ENCODE measurements at regions not wholly inside any gene's neighbourhood (a gene's known extent, or its start where the extent isn't known, plus 50 kb on each side); places are given as distances from the start of the nearest gene placed in this dataset.
"Not testable (repeated sequence)": the region's sequence is repeated elsewhere in the genome, so short reads cannot be mapped to it uniquely, and the experiment has no call there.

DNA sequence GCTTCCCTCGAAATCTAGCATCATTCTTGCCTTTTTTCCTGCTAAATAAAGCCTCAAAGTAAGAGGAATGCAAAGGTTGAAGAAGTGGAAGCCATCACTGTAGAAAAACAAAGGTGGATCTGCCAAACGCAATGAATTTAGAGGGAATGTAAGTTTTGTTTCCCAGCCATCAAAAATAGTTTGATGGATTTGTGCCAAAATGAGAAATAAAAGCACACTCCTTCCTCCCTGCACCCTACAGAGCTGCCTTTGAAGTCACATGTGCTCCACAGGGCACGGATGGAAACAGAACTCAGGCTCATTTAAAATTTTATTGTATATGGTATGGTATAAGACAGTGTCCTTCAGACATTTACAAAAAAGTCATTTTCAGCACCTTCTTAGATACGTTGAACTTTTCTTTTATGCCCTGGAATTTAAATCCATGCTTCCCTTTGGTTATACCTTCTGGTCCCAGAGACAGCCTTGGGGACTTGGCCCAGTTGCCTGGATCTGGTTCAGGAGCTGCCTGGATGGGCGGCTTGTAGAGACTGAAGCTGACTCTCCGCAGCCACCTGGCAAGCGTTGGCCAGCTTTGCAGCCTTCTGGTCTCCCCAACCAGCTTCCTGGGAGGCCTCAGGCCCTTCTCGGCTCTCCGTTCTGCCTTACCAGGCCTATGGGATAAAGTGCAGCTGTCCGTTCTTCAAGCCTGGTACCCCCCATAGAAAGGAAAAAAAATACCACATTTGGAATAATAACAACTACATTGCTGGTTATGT is 228.5 kb upstream of the NEBL start:
- no peak for DNase-seq

DNA sequence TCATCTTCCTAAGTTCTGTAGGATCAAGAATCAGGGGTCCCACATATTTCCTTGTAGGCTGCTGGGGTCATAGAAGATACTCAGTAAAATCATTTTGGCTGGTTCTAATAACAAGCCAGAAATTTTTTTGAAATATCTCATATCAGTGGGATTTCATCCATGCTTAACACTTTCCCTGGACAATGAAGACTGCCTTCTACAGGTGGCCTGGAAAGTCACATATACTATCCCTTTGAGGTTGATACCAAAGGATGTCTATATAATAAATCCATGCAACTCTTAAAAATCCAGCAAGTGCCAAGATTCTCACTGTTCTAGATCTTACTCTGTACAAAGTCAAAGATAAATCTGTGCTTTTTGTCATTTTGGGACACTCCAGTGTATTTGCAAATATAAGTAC is 225.8 kb upstream of the NEBL start:
- no peak for DNase-seq

DNA sequence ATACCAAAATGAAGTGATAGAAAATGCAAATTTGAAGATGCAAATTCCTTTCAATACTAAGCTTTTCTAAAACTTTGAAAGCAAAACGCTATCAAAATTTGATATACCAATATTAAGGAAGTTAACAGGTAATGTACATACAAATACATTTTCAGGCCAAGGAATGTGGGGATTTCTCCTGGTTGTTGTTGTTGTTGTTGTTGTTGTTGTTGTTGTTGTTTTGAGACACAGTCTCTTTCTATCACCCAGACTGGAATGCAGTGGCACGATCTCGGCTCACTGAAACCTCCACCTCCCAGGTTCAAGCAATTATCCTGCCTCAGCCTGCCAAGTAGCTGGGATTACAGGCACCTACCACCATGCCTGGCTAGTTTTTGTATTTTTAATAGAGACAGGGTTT is 224.7 kb upstream of the NEBL start:
- DNase-seq: not testable (repeated sequence)

DNA sequence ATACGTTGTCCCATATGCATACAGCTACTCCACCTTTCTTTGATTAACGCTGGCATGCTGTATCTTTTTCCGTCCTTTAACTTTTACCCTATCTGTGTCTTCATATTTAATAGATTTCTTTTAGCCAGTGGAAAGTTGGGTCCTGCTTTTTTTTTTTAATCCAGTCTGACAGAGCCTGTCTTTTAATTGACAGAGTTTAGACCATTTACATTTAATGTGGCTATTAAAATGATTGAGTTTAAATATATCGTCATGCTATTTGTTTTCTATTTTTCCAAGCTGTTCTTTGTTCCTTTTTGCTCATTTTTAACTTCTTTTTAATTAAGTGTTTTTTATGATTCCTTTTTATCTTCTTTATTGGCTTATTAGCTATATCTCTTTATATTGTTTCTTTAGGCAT is 217.6 kb upstream of the NEBL start:
- DNase-seq: no peak

DNA sequence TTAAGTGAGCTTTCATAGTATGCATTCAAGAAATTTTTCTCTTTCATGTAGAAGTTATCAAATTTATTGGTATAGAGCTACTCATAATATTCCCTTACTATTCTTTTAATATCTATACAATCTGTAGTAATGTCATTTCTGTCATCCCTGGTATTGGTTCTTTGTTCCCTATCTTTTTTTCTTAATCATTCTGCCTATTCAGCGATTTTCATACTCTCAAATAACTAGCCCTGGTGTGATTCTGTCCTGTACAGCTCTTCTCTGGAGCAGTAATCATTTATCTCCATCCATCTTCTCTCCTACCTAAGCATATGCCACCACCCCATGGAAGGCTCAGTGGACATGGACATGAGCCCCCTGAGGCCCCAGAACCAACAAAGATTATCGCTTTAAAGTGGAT is 213.2 kb upstream of the NEBL start:
- DNase-seq: no peak

DNA sequence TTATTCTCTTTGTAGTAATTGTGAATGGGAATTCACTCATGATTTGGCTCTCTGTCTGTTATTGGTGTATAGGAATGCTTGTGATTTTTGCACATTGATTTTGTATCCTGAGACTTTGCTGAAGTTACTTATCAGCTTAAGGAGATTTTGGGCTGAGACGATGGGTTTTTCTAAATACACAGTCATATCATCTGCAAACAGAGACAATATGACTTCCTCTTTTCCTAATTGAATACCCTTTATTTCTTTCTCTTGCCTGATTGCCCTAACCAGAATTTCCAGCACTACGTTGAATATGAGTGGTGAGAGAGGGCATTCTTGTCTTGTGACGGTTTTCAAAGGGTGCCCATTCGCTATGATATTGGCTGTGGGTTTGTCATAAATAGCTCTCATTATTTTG is 209.8 kb upstream of the NEBL start:
- DNase-seq: not testable (repeated sequence)

DNA sequence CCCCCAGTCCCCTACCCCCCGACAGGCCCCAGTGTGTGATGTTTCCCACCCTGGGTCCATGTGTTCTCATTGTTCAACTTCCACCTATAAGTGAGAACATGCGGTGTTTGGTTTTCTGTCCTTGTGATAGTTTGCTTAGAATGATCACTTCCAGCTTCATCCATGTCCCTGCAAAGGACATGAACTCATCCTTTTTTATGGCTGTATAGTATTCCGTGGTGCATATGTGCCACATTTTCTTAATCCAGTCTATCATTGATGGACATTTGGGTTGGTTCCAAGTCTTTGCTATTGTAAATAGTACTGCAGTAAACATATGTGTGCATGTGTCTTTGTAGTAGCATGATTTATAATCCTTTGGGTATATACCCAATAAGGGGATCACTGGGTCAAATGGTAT is 208.2 kb upstream of the NEBL start:
- not testable (repeated sequence) for DNase-seq

DNA sequence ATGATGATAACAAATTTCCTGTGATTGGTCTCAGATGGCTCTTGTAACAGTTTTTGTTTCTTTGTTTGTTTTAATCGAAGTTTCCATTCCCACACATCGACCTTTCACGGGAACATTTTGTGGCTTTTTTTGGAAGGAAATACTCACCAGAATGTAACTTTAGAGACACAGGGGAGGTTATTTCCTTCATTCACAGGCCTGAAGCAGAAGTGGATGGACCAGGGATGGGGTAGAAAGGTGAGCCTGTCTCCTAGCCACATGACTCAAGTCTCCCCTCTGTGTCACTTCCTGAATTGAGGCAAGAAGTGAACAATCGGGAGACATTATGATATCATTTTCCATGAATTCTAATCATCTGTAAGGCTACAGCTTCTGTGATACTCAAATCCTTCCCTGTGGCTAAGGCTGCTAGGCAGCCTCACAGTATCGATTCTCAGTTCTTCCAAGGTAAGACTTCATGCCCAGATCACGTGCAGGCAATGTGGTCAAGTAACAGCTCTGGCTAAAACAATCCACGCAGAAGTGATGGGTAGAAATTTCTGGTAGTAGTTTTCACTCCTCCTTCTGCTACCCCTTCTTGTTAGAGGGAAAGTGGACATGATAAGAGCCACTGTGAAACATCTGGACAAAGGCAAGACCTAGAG is 203.9 kb upstream of the NEBL start:
- no peak for DNase-seq

DNA sequence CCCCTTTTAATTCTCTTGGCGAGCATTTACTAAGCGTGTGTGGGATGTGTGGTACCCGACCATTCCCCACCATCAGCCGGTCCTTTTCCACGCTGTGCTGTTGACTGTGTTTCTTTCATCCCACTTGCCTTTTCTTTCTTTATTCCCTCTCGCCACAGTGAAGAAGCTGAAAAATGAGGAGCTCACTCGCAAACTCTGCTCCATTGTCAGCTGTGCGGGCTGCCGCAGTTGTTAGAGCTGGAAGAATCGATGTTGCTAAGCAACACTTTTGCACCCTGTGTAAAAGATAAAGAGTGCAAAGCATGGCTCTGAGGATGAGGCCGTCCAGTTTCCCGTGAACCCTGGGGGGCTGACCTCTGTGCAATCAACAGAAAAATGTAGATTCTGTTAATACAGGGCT is 203.1 kb upstream of the NEBL start:
- no peak for DNase-seq

DNA sequence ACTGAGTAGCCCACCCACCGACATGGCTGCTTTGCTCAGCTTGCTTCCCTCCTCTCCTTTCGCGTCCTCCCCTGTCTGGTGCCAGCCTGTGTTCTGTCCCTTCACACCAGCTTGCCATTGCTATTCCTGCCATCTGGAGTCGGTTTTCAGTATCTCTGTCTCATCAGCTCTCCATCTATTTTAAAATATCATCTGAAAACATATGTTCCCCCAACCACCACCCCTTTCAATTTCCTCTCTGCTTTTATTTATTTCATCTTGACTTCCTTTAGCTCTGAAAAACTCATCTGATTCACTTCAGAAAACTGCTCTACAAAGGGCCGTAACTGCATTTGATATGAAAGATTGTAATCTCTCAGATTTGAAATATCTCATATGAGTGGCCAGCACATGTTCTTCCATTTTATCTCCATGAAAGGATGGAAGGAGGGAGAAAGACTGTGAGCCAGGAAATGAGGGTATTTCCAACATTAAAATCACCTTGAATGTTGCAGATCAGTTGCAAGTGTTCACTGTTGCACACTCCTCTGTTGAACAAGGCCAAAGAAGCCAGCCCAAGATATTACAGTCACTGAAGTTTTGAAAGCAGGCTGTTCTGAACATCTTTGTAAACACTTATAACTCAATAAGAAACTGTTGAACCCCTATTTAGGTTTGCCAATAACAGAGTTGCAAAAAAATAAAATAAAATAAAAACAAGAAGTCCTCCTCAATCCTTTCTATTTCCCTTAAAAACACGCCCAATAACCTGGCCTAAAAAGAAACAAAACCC is 202.4 kb upstream of the NEBL start:
- no peak for DNase-seq

DNA sequence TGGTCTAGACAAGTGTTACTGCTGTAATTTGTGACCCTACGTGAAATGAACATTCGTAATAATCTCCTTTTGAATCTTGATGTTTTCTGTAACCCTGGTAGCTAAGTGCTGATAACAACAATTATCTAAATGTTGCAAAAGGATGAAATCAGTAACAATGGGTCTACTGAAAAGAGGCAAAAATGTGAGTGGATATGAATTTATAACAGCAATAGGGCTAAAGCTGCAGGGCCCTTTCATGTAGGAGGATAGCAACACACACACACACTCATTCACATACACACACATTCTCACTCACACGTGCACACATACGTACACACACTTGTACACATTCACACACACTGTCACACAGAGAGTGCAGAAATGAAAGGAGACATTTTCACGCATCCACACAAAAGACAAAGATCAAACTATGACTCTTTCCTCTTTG is 200.8 kb upstream of the NEBL start:
- no peak for DNase-seq

DNA sequence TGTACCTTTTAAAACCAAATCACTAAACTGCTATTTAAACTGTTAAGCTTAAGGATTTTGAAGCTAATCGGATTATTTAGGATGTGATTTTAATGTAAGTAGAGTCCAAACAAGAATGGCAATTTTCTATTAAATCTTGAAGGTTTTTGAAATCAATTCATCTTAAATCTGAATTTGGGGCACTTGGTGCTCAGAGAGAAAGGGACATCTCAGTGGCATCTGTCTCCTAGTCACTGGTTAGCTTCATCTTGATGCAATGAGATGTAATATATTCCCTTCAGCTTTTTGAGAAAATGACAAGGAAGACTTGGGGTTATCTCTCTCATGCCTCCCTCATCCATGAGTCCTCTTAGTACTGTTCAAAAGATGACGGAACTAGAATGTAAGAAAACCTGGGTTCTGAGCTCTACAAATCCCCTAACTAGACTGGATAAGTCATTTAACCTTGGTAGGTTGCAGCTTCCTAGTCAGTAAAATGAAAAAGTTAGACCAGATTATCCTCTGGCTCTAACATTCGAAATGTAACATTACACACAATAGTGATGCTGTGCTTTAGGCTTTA is 198.5 kb upstream of the NEBL start:
- no peak for DNase-seq

DNA sequence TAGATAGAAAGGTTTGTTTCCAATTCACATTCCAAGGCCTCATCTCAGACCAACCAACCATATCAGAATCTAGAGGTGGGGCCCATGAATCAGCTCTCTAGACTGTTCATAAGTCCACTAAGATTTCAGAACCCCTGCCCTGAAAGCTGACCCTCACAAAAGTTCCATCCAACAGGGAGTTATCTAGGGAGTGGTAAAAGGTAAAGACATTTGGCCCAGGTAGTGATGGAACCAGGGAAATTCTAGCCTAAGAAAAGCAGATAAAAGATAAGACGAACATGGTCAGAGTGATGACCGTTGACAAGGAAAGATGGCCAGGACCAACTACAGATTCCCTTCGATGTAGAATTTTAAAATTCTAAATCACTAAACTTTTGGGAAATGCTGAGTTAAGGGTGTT is 198.0 kb upstream of the NEBL start:
- no peak for DNase-seq

DNA sequence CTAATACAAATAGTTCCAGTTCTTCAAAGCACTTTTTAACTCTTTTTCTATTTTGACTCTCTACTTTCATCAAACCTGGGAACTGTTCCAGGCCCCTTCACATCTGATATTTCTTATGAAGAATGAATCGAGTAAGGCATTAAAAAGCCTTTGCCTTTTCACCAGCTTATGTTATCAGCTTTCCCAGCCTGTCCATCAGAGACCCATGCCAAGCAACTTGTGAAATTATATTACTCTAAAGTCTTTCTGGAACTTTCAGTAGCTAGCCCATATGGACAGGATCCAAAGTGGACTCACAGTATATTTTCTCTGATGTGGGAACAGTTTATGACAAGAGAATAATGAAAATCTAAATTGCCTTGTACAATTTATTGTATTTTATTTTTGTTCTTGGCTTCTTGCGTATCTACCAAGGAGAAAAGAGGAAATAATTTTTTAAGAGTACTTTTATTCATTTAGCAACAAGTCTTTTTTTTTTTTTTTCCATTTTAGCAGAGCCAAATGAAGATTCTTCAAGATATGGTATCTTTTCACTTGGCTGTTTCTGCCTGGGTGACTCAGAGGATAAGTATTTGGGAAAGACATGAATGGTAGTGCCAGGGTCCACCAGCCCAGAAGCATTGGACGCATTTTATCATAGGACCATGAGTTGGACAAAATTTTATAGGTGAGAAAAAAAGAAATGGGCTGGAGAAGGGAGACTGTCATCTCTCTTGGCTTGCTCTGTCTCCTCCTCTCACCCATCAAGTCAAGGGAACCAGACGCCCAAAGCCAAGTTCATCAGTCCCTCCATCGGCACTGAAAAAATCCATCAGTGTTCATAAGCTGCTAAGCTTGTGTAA is 195.8 kb upstream of the NEBL start:
- no peak for DNase-seq

DNA sequence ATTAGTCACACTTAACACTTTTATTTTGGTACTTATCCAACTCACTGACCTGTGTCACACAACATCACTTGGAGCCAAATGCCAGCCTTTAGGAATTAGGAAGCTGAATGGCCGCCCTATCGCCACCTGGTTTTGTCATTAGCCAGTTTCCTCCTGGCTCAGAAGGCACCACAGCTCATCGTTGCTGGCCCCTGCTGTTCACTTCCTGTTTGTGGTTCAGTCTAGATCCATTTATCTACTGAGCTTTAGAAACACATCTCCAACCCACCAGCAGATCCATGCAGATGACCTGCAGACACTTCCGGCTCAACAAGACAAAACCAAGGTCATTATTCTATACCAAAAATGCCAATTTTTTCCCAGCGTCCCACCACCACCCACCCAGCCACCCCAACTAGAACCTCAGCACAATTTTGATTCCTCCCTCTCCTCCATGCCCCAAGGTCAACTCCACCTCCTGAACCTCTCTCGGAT is 193.5 kb upstream of the NEBL start:
- DNase-seq: no peak

DNA sequence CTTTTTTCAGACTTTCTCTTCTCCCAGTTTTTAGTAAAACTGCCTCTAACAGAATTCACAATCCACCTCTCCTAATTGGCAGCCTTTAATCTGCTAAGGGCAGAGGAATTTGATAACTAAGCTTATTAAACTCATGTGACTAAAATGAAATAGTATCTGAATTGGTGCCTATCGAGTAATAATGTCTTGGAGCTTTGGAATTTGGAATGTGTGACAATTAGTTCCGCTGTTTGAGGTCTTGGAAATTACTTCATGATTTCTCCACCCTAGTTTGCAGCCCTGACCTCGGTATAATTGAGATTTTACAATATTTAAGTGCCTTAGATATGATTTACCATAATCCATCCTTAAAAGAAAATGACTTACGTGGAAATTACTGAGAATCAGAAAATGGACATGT is 190.4 kb upstream of the NEBL start:
- DNase-seq: no peak

DNA sequence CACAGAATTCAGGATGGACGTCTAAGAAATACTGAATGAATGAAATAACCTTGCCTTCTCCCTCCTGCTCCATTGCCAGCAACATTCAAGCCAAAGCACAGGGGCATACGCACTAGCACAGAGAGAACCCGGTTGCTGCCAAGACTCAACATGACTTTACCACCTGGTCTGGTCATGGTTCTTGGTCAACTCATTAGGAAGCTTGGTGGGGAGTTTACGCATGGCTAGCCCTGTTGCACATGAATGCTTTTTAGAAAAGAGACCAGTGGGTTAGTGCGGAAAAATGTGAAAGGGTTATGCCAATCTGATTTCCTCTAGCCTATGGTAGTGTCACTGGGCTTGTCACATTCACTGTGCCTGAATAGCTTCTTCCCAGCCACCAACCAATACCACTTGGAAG is 187.6 kb upstream of the NEBL start:
- no peak for DNase-seq

DNA sequence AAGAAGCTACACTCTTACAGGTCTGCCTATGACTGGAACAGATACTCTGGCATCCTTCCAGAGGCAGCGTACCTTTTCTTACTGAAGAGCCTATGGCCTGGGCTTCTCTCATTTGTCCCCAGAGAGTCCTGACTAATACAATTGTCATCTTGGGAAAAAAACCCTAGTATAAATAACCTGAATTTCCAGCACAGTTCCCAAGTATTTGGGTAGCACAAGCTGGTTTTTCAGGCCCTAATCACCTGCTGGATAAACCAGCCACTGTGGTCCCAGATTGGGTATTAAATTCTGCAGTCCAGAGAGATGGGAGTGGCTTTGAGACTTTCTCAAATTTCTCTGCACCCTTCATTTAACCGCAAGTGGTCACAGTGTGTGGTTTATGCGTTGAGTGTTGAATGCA is 186.8 kb upstream of the NEBL start:
- DNase-seq: peak; percentile 1

DNA sequence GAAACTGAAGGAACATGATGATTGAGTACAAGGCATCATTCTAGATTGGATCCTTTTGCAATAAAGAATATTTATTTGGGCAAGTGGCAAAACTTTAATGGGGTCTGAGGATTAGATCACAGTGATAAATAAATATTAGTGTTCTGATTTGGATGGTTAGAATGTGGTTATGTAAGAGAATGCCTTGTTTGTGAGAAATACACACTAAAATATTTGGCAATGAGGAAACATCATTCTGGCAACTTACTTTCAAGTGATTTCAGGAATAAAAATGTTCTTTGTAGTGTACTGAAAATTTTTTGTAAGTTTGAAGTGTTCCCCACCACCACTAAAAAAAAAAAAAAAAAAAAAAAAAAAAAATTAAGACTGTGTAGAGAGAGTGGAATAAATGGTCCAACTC is 185.1 kb upstream of the NEBL start:
- no peak for DNase-seq

DNA sequence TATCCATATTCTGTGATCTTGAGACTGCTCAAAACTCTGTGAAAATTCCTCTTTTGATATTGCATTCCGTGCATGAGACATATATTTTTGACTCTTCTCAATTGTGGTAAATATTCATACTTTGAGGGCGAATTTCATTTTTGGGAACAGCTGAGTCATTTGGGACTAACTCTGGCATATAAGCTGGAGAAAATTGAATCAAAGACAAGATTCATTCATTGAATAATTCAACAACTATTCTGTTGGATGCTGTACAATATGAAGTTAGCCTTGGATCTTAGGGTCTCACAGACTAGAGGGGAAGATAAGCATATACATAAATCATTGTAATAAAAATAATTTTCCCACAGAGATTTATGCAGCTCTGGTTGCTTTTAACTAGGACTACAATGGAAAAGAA is 183.2 kb upstream of the NEBL start:
- DNase-seq: no peak

DNA sequence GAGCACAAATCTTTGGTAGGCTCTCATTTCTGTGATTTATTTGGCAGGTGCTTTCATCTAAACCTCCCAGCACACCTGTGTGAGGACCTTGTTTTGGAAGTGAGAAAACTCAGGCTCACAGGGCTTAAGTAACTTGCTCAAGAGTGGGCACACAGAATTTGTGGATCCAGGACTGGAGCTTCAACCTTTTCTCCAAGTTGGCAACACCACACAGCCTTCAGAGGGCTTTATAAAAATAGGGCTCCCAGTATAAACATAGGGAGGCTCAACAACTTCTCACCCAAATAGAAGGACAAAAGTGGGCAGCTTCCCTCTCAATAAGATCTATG is 182.2 kb upstream of the NEBL start:
- DNase-seq: no peak

DNA sequence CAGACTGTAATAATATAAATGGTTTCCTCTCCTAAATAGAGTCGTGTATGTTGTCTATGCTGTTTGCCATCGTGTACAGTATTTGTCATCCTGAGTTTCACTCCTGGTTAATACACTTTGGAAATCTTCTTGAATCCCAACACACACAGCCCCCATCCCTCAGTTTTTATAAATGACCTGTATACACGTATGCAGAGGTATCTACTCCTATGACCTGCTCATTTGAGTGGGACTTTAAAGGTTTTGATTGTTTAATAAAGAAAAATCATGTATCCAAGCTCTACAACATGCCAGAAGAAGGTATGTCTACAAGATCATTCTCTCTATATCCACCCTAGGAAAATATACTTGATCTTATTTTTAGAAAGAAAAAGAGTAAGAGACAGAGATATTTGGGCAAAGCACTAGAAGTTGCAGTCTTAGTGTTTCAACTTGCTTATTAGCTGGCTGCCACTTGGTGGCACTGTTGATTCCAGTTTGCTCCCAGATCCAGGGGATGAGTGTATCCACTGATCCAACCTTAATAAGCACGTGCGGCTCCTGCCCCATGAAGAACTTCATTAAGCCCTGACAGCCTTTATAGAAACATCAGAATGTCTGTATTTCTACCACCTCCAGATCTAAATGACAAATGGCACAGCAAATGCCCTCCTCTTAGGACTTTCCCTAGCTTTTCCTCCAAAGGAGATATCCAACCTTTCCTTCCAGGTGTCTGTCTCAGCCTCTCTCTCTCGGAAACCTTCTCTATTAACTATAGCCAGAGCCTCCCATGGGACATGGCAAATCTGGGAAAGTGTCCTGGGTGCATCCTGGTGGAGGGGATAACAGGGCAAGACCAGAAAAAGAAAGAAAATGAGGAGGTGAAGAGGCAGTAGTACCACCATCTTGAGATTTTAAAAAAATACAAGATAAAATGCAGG is 181.6 kb upstream of the NEBL start:
- peak; percentile 42 for DNase-seq
